Neural cell (in vitro differentiated cells): ENCODE measurements at regions not wholly inside any gene's neighbourhood (a gene's known extent, or its start where the extent isn't known, plus 50 kb on each side); places are given as distances from the start of the nearest gene placed in this dataset.

ENCODE experiments used
- H2AFZ ChIP-seq: fragments of 200-600, 300-800 bp; sonication (generic), shearing (Covaris generic); 2 replicates; pipeline ENCODE4 v1.6.0; 2014; ENCODE audit warnings: low read depth, mild to moderate bottlenecking, antibody characterized with exemption, low read length, moderate library complexity
- H3F3A ChIP-seq: fragments of 200-600 bp; shearing (Covaris generic); 2 replicates; pipeline ENCODE4 v1.6.1; 2016; ENCODE audit warnings: mild to moderate bottlenecking, moderate library complexity, mixed read lengths, antibody characterized with exemption, low read length; ENCODE audit not compliant: insufficient read depth, poor library complexity, severe bottlenecking
- H3K27ac ChIP-seq: fragments of 200-600, 300-800 bp; sonication (generic), shearing (Covaris generic); 2 replicates; pipeline ENCODE4 v1.5.1; 2014; ENCODE audit warnings: mild to moderate bottlenecking, low read length, moderate library complexity
- H3K27me3 ChIP-seq: fragments of 300-800, 200-600 bp; sonication (generic), shearing (Covaris generic); 2 replicates; pipeline ENCODE4 v1.6.0; 2014; ENCODE audit warnings: mild to moderate bottlenecking, low read depth, low read length, moderate library complexity; ENCODE audit not compliant: insufficient read depth
- H3K36me3 ChIP-seq: fragments of 300-800, 200-600 bp; sonication (generic), shearing (Covaris generic); 2 replicates; pipeline ENCODE4 v1.5.1; 2014; ENCODE audit warnings: mild to moderate bottlenecking, antibody characterized with exemption, low read length, moderate library complexity; ENCODE audit not compliant: insufficient read depth
- H3K4me2 ChIP-seq: fragments of 300-800, 200-600 bp; sonication (generic), shearing (Covaris generic); 2 replicates; pipeline ENCODE4 v1.6.0; 2014; ENCODE audit warnings: mild to moderate bottlenecking, low read length
- H3K4me3 ChIP-seq: fragments of 300-800, 200-600 bp; sonication (generic), shearing (Covaris generic); 2 replicates; pipeline ENCODE4 v1.5.1; 2014; ENCODE audit warnings: mild to moderate bottlenecking, low read length, moderate library complexity
- H3K79me2 ChIP-seq: fragments of 200-600 bp; shearing (Covaris generic); replicated peaks from 2 replicates; pipeline ENCODE4 v1.6.0; 2014; ENCODE audit warnings: mild to moderate bottlenecking, low read length, moderate library complexity; ENCODE audit not compliant: insufficient read depth
- H3K9ac ChIP-seq: fragments of 300-800, 200-600 bp; sonication (generic), shearing (Covaris generic); 2 replicates; pipeline ENCODE4 v1.6.1; 2016; ENCODE audit warnings: mild to moderate bottlenecking, low read length, mixed read lengths
- H3K9me2 ChIP-seq: fragments of 200-600 bp; shearing (Covaris generic); 2 replicates; pipeline ENCODE4 v1.6.1; 2016; ENCODE audit warnings: mild to moderate bottlenecking, low read length, mixed read lengths; ENCODE audit not compliant: insufficient read depth
- H3K9me3 ChIP-seq: fragments of 200-600, 300-800 bp; sonication (generic), shearing (Covaris generic); 2 replicates; pipeline ENCODE4 v1.6.1; 2016; ENCODE audit warnings: mild to moderate bottlenecking, mixed run types, low read length, moderate library complexity, mixed read lengths
- H4K20me1 ChIP-seq: fragments of 200-600 bp; shearing (Covaris generic); 2 replicates; pipeline ENCODE4 v1.6.1; 2016; ENCODE audit warnings: mild to moderate bottlenecking, mixed run types; ENCODE audit not compliant: insufficient read depth
- CTCF ChIP-seq: fragments of 450-650 bp; IDR thresholded peaks from 2 replicates; pipeline ENCODE4 v1.5.1; 2014; ENCODE audit warnings: antibody characterized with exemption, mild to moderate bottlenecking, moderate library complexity; ENCODE audit not compliant: poor library complexity, severe bottlenecking
- EP300 ChIP-seq: fragments of 450-650 bp; conservative IDR thresholded peaks from 2 replicates; pipeline ENCODE4 v1.6.1; 2014; ENCODE audit warnings: antibody characterized with exemption, mild to moderate bottlenecking, moderate library complexity; ENCODE audit not compliant: poor library complexity, severe bottlenecking
- EZH2 ChIP-seq: fragments of 200-600, 300-800 bp; shearing (Covaris generic), sonication (generic); IDR thresholded peaks from 2 replicates; pipeline ENCODE4 v1.6.1; 2014; ENCODE audit warnings: antibody characterized with exemption, low read length, borderline replicate concordance, mild to moderate bottlenecking; ENCODE audit not compliant: insufficient read depth, poor library complexity, severe bottlenecking
- MXI1 ChIP-seq: fragments of 450-650 bp; conservative IDR thresholded peaks from 2 replicates; pipeline ENCODE4 v1.6.1; 2014; ENCODE audit warnings: antibody characterized with exemption, mild to moderate bottlenecking; ENCODE audit not compliant: poor library complexity, severe bottlenecking
- POLR2AphosphoS5 ChIP-seq: IDR thresholded peaks from 2 replicates; pipeline ENCODE4 v1.6.1; 2012
- RAD21 ChIP-seq: fragments of 450-650 bp; conservative IDR thresholded peaks from 2 replicates; pipeline ENCODE4 v1.6.1; 2014; ENCODE audit warnings: antibody characterized with exemption, mild to moderate bottlenecking, moderate library complexity
- REST ChIP-seq: IDR thresholded peaks from 2 replicates; pipeline ENCODE4 v1.6.1; 2012; ENCODE audit warnings: borderline replicate concordance
- SMC3 ChIP-seq: fragments of 450-650 bp; conservative IDR thresholded peaks from 2 replicates; pipeline ENCODE4 v1.6.1; 2014; ENCODE audit warnings: antibody characterized with exemption, mild to moderate bottlenecking, moderate library complexity; ENCODE audit not compliant: poor library complexity
- TAF1 ChIP-seq: IDR thresholded peaks from 2 replicates; pipeline ENCODE4 v1.6.1; 2012; ENCODE audit warnings: low read depth

- no peak overlapping the region for H2AFZ ChIP-seq
- no peaks in the 10 kb centered on the region for H3K79me2 ChIP-seq
- no peaks in the 10 kb centered on the region for H3K27me3 ChIP-seq
- no peaks in the 10 kb centered on the region for H3F3A ChIP-seq
- H3K4me3 ChIP-seq = no peak overlapping the region
- H3K27ac ChIP-seq = no peak overlapping the region
- H3K36me3 ChIP-seq = no peaks in the 10 kb centered on the region
- no peak overlapping the region for H3K4me2 ChIP-seq
- H4K20me1 ChIP-seq = no peaks in the 10 kb centered on the region
- TF ChIP-seq EZH2 (no peak), EP300 (no peak), POLR2AphosphoS5 (no peak), SMC3 (no peak), RAD21 (no peak), CTCF (no peak)
- no peaks in the 10 kb centered on the region for H3K9me3 ChIP-seq
- no peaks in the 10 kb centered on the region for H3K9me2 ChIP-seq
- no peak overlapping the region for H3K9ac ChIP-seq
Measured at GRCh38 chr15:98124581-98124980, 164.1 kb downstream of the ARRDC4 start.

- Histone ChIP-seq H3K4me3 (no peak overlapping the region), H2AFZ (no peak overlapping the region), H3K79me2 (no peaks in the 10 kb centered on the region), H3F3A (no peaks in the 10 kb centered on the region), H3K9ac (no peak overlapping the region), H3K27ac (no peak overlapping the region), H3K27me3 (no peaks in the 10 kb centered on the region), H3K9me3 (no peaks in the 10 kb centered on the region), H3K9me2 (no peaks in the 10 kb centered on the region), H3K36me3 (no peaks in the 10 kb centered on the region), H4K20me1 (no peaks in the 10 kb centered on the region), H3K4me2 (no peak overlapping the region)
- TF ChIP-seq CTCF (no peak), REST (no peak), EP300 (no peak), EZH2 (no peak), RAD21 (no peak), MXI1 (no peak), POLR2AphosphoS5 (no peak), TAF1 (no peak), SMC3 (no peak)
Measured at GRCh38 chr15:98126326-98127085, 166.0 kb downstream of the ARRDC4 start.
